ENCODE measurements at regions not wholly inside any gene's neighbourhood (a gene's known extent, or its start where the extent isn't known, plus 50 kb on each side); places are given as distances from the start of the nearest gene placed in this dataset.

GRCh38 chr5:68932830-68933434 is 160.9 kb upstream of the SLC30A5 start (continued):
- TF ChIP-seq ZNF677 (tag by site-specific recombination; IDR thresholded peaks at IDR 0.05) (no peak), ZNF16 (tag by site-specific recombination; IDR thresholded peaks at IDR 0.05; ENCODE audit: low read depth) (no peak), HOXD13 (CRISPR knock-in tag; IDR thresholded peaks at IDR 0.05; ENCODE audit: borderline replicate concordance) (no peak), EGR2 (tag by site-specific recombination; IDR thresholded peaks at IDR 0.05; ENCODE audit: low read depth) (no peak), KLF10 (tag by site-specific recombination; IDR thresholded peaks at IDR 0.05) (no peak), SCRT1 (tag by site-specific recombination; IDR thresholded peaks at IDR 0.05; ENCODE audit: borderline replicate concordance) (no peak), ZNF221 (tag by site-specific recombination; IDR thresholded peaks at IDR 0.05; ENCODE audit: borderline replicate concordance) (peak; percentile 91; the same call in 1 of the 2 replicates), ZBTB6 (tag by site-specific recombination; IDR thresholded peaks at IDR 0.05) (no peak), ZNF692 (tag by site-specific recombination; IDR thresholded peaks at IDR 0.05) (no peak), ZFP3 (tag by site-specific recombination; IDR thresholded peaks at IDR 0.05; ENCODE audit: low read depth) (no peak), RBAK (tag by site-specific recombination; IDR thresholded peaks at IDR 0.05) (peak; percentile 86; the same call in 1 of the 2 replicates), SCRT2 (tag by site-specific recombination; IDR thresholded peaks at IDR 0.05) (no peak), ZNF473 (tag by site-specific recombination; IDR thresholded peaks at IDR 0.05) (no peak), ZNF311 (tag by site-specific recombination; IDR thresholded peaks at IDR 0.05; ENCODE audit: borderline replicate concordance) (no peak), MYNN (tag by site-specific recombination; IDR thresholded peaks at IDR 0.05; ENCODE audit: borderline replicate concordance) (no peak), ZNF416 (tag by site-specific recombination; IDR thresholded peaks at IDR 0.05) (peak; percentile 69; the same call in 1 of the 2 replicates), SP2 (tag by site-specific recombination; IDR thresholded peaks at IDR 0.05) (no peak), GLIS1 (tag by site-specific recombination; IDR thresholded peaks at IDR 0.05) (no peak), ZNF354C (tag by site-specific recombination; IDR thresholded peaks at IDR 0.05; ENCODE audit: borderline replicate concordance, low read depth) (no peak), ZNF132 (tag by site-specific recombination; IDR thresholded peaks at IDR 0.05; ENCODE audit: borderline replicate concordance) (no peak), OSR2 (tag by site-specific recombination; IDR thresholded peaks at IDR 0.05) (no peak), ZNF335 (tag by site-specific recombination; conservative IDR thresholded peaks at IDR 0.05) (no peak), ZNF140 (tag by site-specific recombination; IDR thresholded peaks at IDR 0.05) (no peak), ZNF138 (tag by site-specific recombination; IDR thresholded peaks at IDR 0.05; ENCODE audit: borderline replicate concordance) (no peak), ZNF549 (tag by site-specific recombination; IDR thresholded peaks at IDR 0.05) (peak; percentile 84), ZNF146 (tag by site-specific recombination; IDR thresholded peaks at IDR 0.05) (no peak), ZNF274 (IDR thresholded peaks at IDR 0.05; ENCODE audit: low read length) (no peak), ZNF274 (tag by site-specific recombination; IDR thresholded peaks at IDR 0.05; ENCODE audit: borderline replicate concordance) (no peak), ZNF280D (tag by site-specific recombination; IDR thresholded peaks at IDR 0.05) (peak; percentile 94; the same call in 1 of the 2 replicates), ZNF148 (tag by site-specific recombination; IDR thresholded peaks at IDR 0.05; ENCODE audit: borderline replicate concordance) (no peak), ZNF121 (tag by site-specific recombination; IDR thresholded peaks at IDR 0.05) (no peak), ZNF2 (tag by site-specific recombination; IDR thresholded peaks at IDR 0.05) (0 out of 2 replicates have a peak, but pooled peaks have one; percentile 62), REPIN1 (tag by site-specific recombination; IDR thresholded peaks at IDR 0.05; ENCODE audit: low read depth) (no peak), ZSCAN23 (tag by site-specific recombination; IDR thresholded peaks at IDR 0.05) (no peak), KLF1 (tag by site-specific recombination; IDR thresholded peaks at IDR 0.05) (no peak)
